ENCODE measurements at regions not wholly inside any gene's neighbourhood (a gene's known extent, or its start where the extent isn't known, plus 50 kb on each side); places are given as distances from the start of the nearest gene placed in this dataset.
"Not testable (repeated sequence)": the region's sequence is repeated elsewhere in the genome, so short reads cannot be mapped to it uniquely, and the experiment has no call there.

DNA sequence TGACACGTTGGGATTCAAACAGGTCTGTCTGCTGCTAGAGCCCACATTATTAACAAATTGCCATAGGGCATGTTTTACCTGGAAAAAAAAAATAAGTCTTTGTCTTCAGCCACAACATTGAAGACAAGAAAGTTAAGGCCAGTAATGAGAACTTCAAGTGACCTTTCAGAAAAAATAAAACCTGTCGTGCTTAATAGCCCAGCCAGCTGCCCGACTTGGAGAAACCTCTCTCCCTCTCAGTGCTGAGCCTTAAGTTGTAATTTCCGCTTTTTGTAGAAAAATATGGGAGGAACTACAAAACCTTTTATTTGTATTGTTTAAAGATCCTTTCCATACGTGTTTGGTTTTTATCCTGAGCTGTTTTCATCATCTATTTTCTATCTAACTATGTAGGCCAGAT, 454.3 kb upstream of the SLITRK6 start:
- H3K36me3 Mint-ChIP-seq, H3K4me1 Mint-ChIP-seq, H3K9me3 Mint-ChIP-seq: not testable (repeated sequence)

DNA sequence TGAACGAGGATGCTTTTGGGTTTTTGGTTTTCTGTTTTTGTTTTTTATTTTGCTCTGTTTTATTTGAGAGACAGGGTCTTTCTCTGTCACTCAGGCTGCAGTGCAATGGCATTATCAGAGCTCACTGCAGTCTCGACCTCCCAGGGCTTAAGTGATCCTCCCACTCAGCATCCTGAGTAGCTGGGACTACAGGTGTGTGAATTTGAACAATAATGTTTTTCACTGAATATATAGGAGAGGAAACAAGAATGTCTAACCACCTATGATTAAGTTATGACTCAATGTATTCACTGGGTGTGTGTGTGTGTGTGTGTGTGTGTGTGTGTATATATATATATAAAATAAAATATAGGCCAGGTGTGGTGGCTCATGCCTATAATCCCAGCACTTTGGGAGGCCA, 456.6 kb upstream of the SLITRK6 start:
- H3K27me3 Mint-ChIP-seq (ENCODE audit: low read depth); H3K4me3 Mint-ChIP-seq; H3K27ac Mint-ChIP-seq: not testable (repeated sequence)

More for the DNA sequence above, 454.3 kb upstream of the SLITRK6 start:
- DNase-seq (ENCODE audit: low spot score in 2 of 2, unreplicated experiment in 2 of 2); H3K4me3 Mint-ChIP-seq; H3K27ac Mint-ChIP-seq; H3K27me3 Mint-ChIP-seq (ENCODE audit: low read depth): not testable (repeated sequence)

DNA sequence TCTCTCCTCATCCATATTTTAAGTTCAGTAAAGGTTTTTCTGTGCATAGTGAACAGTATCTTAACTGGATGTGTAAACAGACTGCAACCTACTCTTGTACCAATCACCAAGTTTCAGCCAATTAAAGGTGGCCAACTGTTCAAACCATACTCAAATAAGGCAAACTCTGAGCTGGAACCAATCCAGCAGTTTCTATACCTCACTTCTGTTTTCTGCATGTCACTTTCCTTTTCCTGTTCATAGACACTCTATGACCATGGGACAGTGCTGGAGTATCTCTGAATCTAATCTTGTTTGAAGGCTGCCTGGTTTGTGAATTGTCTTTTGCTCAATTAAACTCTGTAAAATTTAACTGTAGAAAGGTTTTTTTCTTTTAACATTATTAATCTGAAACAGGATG, 470.3 kb upstream of the SLITRK6 start:
- no peaks in the 10 kb centered on the region for H3K4me1 Mint-ChIP-seq
- no peak for DNase-seq (ENCODE audit: low spot score in 2 of 2, unreplicated experiment in 2 of 2)
- no peak overlapping the region for H3K27ac Mint-ChIP-seq
- H3K36me3 Mint-ChIP-seq: no peaks in the 10 kb centered on the region
- TF ChIP-seq, protein P1, sequence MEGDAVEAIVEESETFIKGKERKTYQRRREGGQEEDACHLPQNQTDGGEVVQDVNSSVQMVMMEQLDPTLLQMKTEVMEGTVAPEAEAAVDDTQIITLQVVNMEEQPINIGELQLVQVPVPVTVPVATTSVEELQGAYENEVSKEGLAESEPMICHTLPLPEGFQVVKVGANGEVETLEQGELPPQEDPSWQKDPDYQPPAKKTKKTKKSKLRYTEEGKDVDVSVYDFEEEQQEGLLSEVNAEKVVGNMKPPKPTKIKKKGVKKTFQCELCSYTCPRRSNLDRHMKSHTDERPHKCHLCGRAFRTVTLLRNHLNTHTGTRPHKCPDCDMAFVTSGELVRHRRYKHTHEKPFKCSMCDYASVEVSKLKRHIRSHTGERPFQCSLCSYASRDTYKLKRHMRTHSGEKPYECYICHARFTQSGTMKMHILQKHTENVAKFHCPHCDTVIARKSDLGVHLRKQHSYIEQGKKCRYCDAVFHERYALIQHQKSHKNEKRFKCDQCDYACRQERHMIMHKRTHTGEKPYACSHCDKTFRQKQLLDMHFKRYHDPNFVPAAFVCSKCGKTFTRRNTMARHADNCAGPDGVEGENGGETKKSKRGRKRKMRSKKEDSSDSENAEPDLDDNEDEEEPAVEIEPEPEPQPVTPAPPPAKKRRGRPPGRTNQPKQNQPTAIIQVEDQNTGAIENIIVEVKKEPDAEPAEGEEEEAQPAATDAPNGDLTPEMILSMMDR (IDR thresholded peaks at IDR 0.05; ENCODE audit: unreplicated experiment): no peak
- H3K9me3 Mint-ChIP-seq: no peaks in the 10 kb centered on the region
- no peaks in the 10 kb centered on the region for H3K27me3 Mint-ChIP-seq (ENCODE audit: low read depth)
- no peak overlapping the region for H3K4me3 Mint-ChIP-seq

More for the DNA sequence above, 456.6 kb upstream of the SLITRK6 start:
- H3K36me3 Mint-ChIP-seq; DNase-seq (ENCODE audit: low spot score in 2 of 2, unreplicated experiment in 2 of 2); H3K9me3 Mint-ChIP-seq; H3K4me1 Mint-ChIP-seq: not testable (repeated sequence)

DNA sequence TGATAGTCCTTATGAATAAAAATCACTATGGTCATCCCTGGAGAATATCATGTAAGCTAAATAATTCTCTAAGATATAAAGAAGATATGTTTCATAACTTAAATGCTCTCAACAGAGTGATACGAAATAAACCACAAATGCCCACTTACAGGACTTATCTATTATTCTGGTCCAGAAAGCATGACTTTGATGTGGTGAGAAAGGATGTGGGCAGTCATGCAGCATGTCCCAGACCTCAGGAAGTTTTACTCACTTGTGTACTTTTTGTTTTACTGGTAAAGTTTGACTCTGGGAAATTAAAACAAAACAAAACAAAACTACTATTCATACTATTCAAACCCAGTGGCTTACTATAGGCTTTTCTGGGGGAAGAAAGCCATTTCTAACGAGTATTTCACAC, 483.2 kb upstream of the SLITRK6 start:
- Mint-ChIP-seq H3K27ac (no peak overlapping the region), H3K27me3 (ENCODE audit: low read depth) (no peaks in the 10 kb centered on the region), H3K9me3 (no peaks in the 10 kb centered on the region), H3K4me1 (no peaks in the 10 kb centered on the region), H3K4me3 (no peak overlapping the region), H3K36me3 (no peaks in the 10 kb centered on the region)
- DNase-seq (ENCODE audit: low spot score in 2 of 2, unreplicated experiment in 2 of 2): no peak
- TF ChIP-seq, protein P1 (IDR thresholded peaks at IDR 0.05; ENCODE audit: unreplicated experiment): no peak

DNA sequence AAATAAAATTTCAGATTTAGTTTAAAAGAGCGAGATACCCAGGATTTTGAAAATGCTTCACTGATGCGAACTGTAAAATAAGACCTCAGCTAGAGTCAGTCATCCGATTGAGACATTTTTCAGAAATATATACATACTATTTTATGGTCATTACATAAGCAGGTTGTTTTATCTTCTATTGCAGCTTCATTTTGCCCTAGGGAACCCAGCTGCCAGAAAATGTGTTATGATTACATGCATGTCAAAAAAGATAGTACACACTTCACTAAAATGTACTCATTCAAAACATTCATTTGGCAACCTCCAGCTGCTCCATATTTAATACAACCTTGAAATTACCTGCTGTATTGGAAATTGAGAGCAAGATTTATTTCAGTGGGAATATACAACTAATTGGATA, 483.8 kb upstream of the SLITRK6 start:
- H3K27me3 Mint-ChIP-seq (ENCODE audit: low read depth): no peaks in the 10 kb centered on the region
- TF ChIP-seq, protein P1 (IDR thresholded peaks at IDR 0.05; ENCODE audit: unreplicated experiment): no peak
- H3K27ac Mint-ChIP-seq: no peak overlapping the region
- no peak overlapping the region for H3K4me3 Mint-ChIP-seq
- no peaks in the 10 kb centered on the region for H3K9me3 Mint-ChIP-seq
- DNase-seq (ENCODE audit: low spot score in 2 of 2, unreplicated experiment in 2 of 2): no peak
- H3K4me1 Mint-ChIP-seq: no peaks in the 10 kb centered on the region
- H3K36me3 Mint-ChIP-seq: no peaks in the 10 kb centered on the region

DNA sequence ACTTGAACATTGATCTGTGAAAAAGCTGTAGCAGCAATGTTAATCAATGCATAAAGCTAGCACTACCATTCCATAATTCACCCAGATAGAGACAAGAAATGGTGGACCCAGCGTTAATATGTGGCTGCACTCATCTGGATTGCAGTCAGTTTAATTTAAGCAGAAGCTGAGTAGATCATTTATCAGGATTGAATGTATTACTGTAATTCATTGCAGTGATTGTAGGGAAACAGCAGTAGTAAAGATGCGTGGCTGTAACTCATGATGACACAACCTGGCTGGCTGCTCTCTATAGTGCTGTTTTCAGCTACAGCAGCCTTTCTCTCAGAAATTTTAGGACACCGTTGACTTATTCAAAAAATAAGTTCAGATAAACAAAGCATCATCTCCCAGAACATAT, 499.5 kb upstream of the SLITRK6 start:
- no peaks in the 10 kb centered on the region for H3K4me1 Mint-ChIP-seq
- no peaks in the 10 kb centered on the region for H3K36me3 Mint-ChIP-seq

DNA sequence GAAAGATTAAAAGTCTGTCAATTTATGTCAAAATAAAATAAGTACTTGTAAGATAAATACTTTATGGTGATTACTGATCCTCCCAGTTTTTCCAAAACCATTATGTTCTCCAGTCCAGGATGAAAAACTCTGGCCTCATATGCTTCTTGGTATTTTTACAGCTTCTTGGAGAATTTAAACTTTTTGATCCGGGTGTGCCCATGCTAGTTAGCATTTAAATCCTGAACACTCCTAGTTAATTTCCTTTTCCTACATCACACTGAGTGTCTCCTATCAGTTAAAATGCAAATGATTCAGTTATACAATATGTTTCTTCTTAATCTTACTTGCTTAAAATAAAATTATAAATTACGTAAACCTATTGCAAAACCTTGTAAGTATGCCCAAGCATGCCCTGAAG, 499.9 kb upstream of the SLITRK6 start:
- H3K4me1 Mint-ChIP-seq: no peaks in the 10 kb centered on the region
- DNase-seq (ENCODE audit: low spot score in 2 of 2, unreplicated experiment in 2 of 2): no peak
- H3K9me3 Mint-ChIP-seq: no peaks in the 10 kb centered on the region
- no peaks in the 10 kb centered on the region for H3K36me3 Mint-ChIP-seq
- H3K27ac Mint-ChIP-seq: no peak overlapping the region
- TF ChIP-seq, protein P1 (IDR thresholded peaks at IDR 0.05; ENCODE audit: unreplicated experiment): no peak
- peaks cover 4% of the 10 kb centered on the region for H3K27me3 Mint-ChIP-seq (ENCODE audit: low read depth)
- no peak overlapping the region for H3K4me3 Mint-ChIP-seq

More for the DNA sequence above, 499.5 kb upstream of the SLITRK6 start:
- no peak overlapping the region for H3K4me3 Mint-ChIP-seq
- peaks cover 4% of the 10 kb centered on the region for H3K27me3 Mint-ChIP-seq (ENCODE audit: low read depth)
- no peak overlapping the region for H3K27ac Mint-ChIP-seq
- H3K9me3 Mint-ChIP-seq: no peaks in the 10 kb centered on the region
- TF ChIP-seq, protein P1 (IDR thresholded peaks at IDR 0.05; ENCODE audit: unreplicated experiment): no peak
- no peak for DNase-seq (ENCODE audit: low spot score in 2 of 2, unreplicated experiment in 2 of 2)

Data from mesothelial cell of epicardium (in vitro differentiated cells).